GM20000 (cell line): ENCODE measurements at regions not wholly inside any gene's neighbourhood (a gene's known extent, or its start where the extent isn't known, plus 50 kb on each side); places are given as distances from the start of the nearest gene placed in this dataset.

Experiments
- DNase-seq: peaks from one replicate; pipeline ENCODE4 v3.0.0; 2012; ENCODE audit warnings: low spot score
- CTCF ChIP-seq: IDR thresholded peaks from 2 replicates; pipeline ENCODE4 v1.5.1; 2012; ENCODE audit warnings: mild to moderate bottlenecking, control low read depth; ENCODE audit errors: extremely low read depth, missing control alignments

DNA sequence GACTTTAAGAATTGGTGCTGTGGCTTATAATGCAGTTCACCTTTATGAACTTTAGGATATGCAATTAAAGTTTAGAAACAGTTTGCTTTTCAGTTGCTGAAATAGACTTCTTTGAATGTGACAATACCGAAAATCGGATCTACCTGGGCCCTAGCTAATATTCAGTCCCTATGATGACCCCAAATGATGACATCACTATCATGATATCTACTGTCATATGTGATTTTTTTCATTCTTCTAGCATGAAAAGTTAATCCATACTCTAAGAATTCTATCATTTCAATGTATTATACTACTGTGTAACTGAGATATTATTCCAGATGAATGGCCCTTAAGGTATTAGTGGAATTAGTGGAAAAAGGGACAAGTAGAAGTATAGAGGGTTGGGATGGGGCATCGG lies 487.2 kb upstream of the TUSC1 start:
- no peak for DNase-seq
- no peak for TF ChIP-seq CTCF

DNA sequence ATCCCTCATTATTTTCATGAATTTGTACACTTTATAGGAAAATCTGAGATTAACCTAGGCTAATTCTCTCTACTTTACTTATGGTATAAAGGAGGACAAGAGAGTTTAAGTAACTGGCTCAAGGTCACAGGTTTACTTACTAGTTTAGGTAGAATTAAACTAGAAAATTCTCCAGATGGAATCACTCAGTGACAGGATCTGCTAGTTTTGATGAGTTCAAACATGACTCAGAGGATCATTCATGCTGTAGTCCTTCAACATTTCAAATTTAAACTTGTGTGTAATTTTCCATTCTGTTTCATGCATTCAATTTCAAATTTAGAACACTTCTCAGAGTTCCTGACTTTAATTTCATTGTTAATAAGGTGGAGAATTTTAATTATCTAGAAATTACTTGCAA lies 485.7 kb upstream of the TUSC1 start:
- TF ChIP-seq CTCF = no peak
- no peak for DNase-seq

DNA sequence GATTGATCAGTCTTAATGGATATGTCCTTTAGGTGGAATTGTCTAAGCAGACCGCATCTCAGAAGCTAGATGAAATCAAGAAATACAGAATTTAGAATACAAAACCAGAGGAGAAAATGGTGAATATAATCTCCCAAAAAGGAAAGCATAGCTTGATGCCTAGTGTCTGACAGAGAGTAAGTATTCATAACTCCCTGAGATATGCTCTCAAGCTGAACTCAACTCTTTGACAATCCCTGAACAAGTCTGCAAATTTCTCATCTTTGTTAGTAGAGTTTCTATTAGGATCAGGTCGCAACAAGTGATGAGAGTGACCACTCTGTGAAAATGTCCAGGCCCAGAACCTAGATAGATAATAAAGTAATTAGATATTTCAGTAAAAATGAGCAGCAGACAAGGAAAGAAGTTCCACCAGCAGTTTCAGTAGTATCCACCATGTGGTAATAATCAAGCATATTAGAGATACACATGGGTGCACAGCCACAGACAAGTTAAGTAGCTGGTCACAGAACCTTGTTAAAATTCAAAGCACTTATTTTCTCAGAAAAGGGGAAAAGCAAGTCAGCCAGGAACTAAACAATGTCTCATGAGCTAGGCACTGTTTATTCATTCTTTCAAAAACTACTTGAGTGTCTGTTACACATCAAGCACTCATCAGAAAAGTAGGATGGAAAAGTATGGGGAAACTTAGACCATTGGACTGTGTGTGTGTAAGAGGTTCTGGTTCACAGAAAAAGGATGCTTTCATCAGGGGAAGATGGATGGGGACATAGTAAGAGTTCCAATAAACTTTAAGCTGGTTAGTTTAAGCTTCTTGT lies 481.5 kb upstream of the TUSC1 start:
- DNase-seq = no peak

DNA sequence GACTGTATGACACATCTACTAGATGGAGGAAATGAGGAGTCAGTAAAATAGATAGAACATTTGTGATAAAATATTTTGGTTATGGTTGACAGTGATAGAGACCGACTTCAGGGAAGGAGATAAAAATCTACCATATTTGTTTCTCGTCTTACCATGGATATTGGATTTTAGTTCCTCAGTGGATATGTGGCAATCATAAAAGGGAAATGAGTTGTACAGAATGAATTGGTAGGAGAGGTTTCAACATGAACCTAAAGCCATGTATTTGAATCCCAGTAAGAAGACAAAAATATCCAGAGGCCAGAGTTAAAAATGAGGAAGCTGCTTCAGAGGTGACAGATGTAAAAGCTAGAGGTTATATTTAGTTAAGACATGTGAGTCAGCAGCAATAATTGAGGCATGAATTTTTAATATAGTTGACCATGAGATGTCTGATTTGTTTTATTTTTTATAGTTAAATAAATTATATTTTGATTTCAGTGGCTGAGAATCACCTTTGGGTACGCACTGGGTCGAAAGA lies 480.4 kb upstream of the TUSC1 start:
- TF ChIP-seq CTCF = no peak
- DNase-seq = no peak

More for the DNA sequence above, 481.5 kb upstream of the TUSC1 start:
- TF ChIP-seq CTCF = no peak

- no peak for TF ChIP-seq CTCF
- no peak for DNase-seq
Observed at GRCh38 chr9:26157411-26157810, 479.2 kb upstream of the TUSC1 start.

DNA sequence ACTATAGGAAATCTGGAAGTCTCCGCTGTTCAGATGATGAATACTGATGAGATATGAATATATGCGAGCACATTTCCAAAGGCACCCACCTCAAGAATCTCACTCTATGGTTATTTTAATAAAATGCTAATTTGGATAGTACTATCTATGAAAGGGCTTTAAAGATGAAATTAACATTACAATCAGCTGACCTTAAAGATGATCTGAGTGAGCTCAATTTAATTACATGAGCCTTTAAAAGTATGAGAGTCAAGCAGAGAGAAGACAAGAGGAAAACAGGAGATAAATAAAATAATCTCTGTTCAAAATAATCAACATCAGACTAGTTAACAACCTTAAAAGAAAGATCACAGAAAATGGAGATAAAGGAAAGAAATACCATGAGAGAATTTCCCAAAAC lies 474.1 kb upstream of the TUSC1 start:
- TF ChIP-seq CTCF = no peak
- DNase-seq = no peak

DNA sequence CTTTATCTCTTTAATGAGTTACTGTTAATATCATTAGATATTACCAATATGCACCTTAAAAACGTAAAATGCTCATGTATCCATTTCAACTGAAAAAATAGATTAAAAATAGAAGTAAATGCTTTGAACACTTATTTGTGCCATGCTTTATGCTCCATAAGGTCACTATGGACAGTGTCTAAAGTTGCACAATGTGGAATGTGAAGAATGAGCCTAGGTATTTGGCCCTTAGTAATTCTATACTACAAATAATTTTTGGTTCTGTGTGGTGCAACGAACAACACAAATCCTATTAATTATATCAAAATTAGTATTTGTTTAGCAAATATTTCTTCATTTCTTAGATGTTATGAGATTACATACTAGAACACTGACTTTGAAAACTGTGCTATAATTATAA lies 469.9 kb upstream of the TUSC1 start:
- DNase-seq = no peak

More for the DNA sequence above, 469.9 kb upstream of the TUSC1 start:
- no peak for TF ChIP-seq CTCF
